ENCODE measurements at regions not wholly inside any gene's neighbourhood (a gene's known extent, or its start where the extent isn't known, plus 50 kb on each side); places are given as distances from the start of the nearest gene placed in this dataset.

DNA sequence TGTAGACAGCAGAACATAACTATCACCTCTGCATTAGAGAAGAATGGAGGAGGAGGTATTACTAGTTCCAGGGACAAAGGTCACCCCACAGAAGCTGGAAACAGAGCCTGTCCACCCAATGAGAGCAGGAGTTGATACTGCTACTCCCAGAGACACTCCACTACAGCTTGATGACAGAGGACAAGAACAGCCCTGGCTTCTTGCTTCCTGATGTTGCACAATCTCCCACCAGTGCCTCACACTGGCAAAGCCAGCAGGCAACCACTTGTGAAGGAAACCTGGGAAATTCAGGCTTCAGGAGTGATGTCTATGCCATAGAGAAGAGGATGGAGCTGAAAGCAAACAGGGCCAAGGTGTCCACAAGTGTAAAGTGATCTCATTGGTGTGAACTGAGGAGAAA lies 78.0 kb upstream of the POU1F1 start:
- POLR2A ChIA-PET (ENCODE audit: low non-redundant PET): no interaction called here
- H3K27ac ChIP-seq: no peak overlapping the region
- DNase-seq (ENCODE audit: low spot score): no peak
- TF ChIP-seq, protein P1, sequence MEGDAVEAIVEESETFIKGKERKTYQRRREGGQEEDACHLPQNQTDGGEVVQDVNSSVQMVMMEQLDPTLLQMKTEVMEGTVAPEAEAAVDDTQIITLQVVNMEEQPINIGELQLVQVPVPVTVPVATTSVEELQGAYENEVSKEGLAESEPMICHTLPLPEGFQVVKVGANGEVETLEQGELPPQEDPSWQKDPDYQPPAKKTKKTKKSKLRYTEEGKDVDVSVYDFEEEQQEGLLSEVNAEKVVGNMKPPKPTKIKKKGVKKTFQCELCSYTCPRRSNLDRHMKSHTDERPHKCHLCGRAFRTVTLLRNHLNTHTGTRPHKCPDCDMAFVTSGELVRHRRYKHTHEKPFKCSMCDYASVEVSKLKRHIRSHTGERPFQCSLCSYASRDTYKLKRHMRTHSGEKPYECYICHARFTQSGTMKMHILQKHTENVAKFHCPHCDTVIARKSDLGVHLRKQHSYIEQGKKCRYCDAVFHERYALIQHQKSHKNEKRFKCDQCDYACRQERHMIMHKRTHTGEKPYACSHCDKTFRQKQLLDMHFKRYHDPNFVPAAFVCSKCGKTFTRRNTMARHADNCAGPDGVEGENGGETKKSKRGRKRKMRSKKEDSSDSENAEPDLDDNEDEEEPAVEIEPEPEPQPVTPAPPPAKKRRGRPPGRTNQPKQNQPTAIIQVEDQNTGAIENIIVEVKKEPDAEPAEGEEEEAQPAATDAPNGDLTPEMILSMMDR (conservative IDR thresholded peaks at IDR 0.05; ENCODE audit: low read depth): no peak
- CTCF ChIA-PET: no interaction called here

DNA sequence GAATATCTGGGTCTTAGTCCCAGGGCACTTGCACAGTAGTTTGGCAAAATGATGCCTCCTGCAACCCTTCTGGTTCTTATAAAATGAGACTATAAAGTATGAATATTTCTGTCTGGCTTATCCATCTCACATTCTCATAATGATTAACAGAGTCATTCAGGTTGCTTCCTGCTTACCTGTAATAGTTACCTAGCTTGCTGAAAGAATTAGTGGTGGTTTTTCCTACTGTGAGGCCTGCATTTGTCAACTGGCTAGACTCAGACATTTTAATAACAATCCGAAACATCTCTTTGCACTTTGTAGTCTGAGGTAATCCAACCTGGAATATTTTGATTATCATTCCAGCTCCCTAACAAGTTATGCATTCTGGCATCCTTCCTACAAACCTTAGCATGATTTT lies 75.6 kb upstream of the POU1F1 start:
- CTCF ChIA-PET: no interaction called here

DNA sequence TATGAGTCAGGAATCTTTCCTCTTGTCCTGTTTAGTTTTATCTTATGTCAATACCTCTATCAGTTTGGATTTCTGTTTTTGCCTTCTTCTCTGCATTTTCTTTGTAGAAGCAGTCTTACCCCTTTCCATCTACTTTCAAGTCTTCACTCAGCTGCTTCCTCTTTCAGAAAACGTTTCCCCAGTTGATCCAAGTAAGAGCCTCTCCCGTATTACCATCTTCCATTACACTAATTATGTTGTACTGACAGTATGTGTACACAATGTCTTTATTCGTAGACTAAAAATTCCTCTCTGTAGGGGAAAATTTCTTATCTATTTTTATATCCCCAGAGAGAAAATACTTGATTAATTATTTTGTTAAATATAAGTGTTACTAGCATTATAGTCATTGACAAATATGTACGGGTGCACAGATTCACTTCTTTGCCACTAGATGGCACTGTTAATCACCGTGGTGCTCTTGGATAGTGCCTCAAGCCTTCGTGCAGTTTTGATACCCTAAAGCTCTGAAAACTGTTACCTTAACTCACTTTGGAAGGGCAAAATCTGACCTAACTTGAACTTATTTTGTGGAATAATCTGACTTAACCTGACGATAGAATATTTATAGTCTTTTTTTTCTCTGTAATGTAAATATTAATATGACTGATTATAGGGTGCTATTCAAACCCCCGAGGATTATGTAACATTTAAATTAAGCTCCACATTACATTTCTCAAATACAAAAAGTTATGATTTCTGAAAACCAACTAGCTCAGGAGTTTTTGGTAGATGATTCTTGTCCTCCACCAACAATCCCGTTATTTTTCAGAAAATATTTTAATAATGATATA lies 74.2 kb upstream of the POU1F1 start:
- no peak overlapping the region for H3K27ac ChIP-seq
- DNase-seq (ENCODE audit: low spot score): peak; percentile 39
- TF ChIP-seq, protein P1 (conservative IDR thresholded peaks at IDR 0.05; ENCODE audit: low read depth): peak; percentile 88
- CTCF ChIA-PET: interaction anchor here (0.5 to 1.0 kb wide), 9 partner anchors 11 to 652 kb away, joined by 3 to 5 read pairs (median 3); no protein-coding TSS in a partner anchor
- POLR2A ChIA-PET (ENCODE audit: low non-redundant PET): no interaction called here

More for the DNA sequence above, 75.6 kb upstream of the POU1F1 start:
- TF ChIP-seq, protein P1 (conservative IDR thresholded peaks at IDR 0.05; ENCODE audit: low read depth): no peak
- DNase-seq (ENCODE audit: low spot score): no peak
- POLR2A ChIA-PET (ENCODE audit: low non-redundant PET): no interaction called here
- H3K27ac ChIP-seq: no peak overlapping the region

DNA sequence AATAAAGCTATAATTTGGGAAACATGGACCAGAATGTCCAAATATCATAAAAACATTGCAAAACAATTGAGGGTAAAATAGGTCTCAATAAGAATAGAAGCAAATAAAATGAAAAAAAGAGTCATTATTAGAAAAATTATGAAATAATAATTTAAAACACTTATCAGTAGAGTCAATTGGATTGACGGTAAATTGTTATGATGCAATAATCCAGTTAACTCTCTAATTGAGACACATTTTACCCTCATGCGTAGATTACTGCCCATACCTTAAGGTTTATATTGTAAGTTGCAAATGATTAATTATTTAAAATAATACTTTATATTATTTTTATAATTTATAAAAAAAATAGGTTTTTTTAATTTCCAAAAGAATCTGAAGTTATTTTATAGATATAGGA lies 73.4 kb upstream of the POU1F1 start:
- ChIA-PET CTCF (interaction anchor here (0.7 kb wide), 2 partner anchors 88 to 951 kb away, joined by 3 read pairs; no protein-coding TSS in a partner anchor), POLR2A (ENCODE audit: low non-redundant PET) (no interaction called here)

DNA sequence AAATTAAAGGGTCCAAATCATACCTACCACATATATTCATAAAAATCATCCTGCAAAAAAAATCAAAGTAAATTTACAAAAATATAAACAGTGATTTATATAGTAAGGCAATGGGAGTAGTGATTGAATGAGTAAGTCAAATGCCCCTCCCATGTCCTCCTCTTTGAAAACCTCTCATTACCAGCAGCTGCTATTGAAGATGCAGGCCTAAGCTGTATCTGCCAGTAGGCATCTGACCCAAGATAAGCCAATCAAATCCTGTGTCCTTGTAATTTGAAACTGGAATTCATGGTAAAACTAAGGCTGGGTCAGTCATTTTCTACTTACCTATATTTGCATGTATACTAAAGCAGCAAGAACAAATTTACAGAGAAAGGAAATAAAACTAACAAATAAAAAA lies 60.4 kb upstream of the POU1F1 start:
- TF ChIP-seq, protein P1 (conservative IDR thresholded peaks at IDR 0.05; ENCODE audit: low read depth): no peak
- no peak overlapping the region for H3K27ac ChIP-seq
- CTCF ChIA-PET: no interaction called here
- POLR2A ChIA-PET (ENCODE audit: low non-redundant PET): no interaction called here
- DNase-seq (ENCODE audit: low spot score): no peak

More for the DNA sequence above, 73.4 kb upstream of the POU1F1 start:
- TF ChIP-seq, protein P1 (conservative IDR thresholded peaks at IDR 0.05; ENCODE audit: low read depth): no peak
- no peak for DNase-seq (ENCODE audit: low spot score)
- H3K27ac ChIP-seq: no peak overlapping the region

DNA sequence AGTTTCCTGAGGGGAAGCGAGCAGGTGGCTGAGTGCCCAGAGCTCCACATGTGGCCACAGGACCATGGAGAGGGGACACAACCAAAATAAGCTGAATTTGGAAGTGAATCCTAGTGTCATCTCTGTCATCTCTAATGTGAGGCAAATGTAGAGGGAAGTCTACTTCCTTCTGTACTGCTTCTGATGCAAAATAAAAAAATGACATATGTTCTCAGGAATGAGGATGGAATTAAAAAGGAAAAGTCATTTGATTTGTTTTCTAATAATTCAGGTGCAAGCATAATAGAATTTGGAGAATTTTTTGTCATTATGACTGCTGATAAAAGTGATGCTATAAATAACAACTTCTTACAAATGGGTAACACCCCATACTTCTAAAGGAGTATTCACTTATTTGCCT lies 59.5 kb upstream of the POU1F1 start:
- TF ChIP-seq, protein P1 (conservative IDR thresholded peaks at IDR 0.05; ENCODE audit: low read depth): no peak
- ChIA-PET CTCF (no interaction called here), POLR2A (ENCODE audit: low non-redundant PET) (no interaction called here)
- DNase-seq (ENCODE audit: low spot score): no peak
- H3K27ac ChIP-seq: no peak overlapping the region
